SK-N-SH (cell line): ENCODE measurements at regions not wholly inside any gene's neighbourhood (a gene's known extent, or its start where the extent isn't known, plus 50 kb on each side); places are given as distances from the start of the nearest gene placed in this dataset.

Experiments
- CTCF ChIA-PET: fragments of 300-600, 350-600 bp; formaldehyde crosslinking; extraction: SDS; loops from one replicate; lab custom pipeline; 2021; lab: Yijun Ruan, JAX
- POLR2A ChIA-PET: fragments of 350-600 bp; sonication (Branson Sonifier 250); formaldehyde crosslinking; extraction: SDS; loops from one replicate; lab custom pipeline; 2020; ENCODE audit warnings: antibody characterized with exemption, inconsistent platforms; lab: Yijun Ruan, JAX
- DNase-seq: peaks from one replicate; pipeline ENCODE4 v3.0.0; 2012
- H2AFZ ChIP-seq: fragments of 200-600 bp; sonication (generic); 2 replicates; pipeline ENCODE4 v1.8.1; 2016; ENCODE audit warnings: antibody characterized with exemption, mild to moderate bottlenecking, low read depth
- H3F3A ChIP-seq: fragments of 200-600 bp; sonication (generic); replicated peaks from 2 replicates; pipeline ENCODE3; 2016; ENCODE audit warnings: antibody characterized with exemption, mild to moderate bottlenecking; ENCODE audit not compliant: insufficient read depth
- H3K27ac ChIP-seq, 2 experiments: fragments of 200-500 bp in 1 of 2; fragments of 200-600 bp in 1 of 2; sonication (Bioruptor generic) in 1 of 2; sonication (generic), shearing (Covaris generic) in 1 of 2; 2 replicates each; pipeline versions ENCODE4 v1.5.1 to v1.6.1; 2014 to 2016; ENCODE audit warnings: low read depth in 2 of 2, inconsistent platforms in 1 of 2, low read length in 1 of 2, mild to moderate bottlenecking in 1 of 2, mixed read lengths in 1 of 2
- H3K27me3 ChIP-seq: fragments of 200-600 bp; sonication (generic), shearing (Covaris generic); 2 replicates; pipeline ENCODE4 v1.6.1; 2016; ENCODE audit warnings: mixed run types; ENCODE audit not compliant: insufficient read depth
- H3K36me3 ChIP-seq, 2 experiments: fragments of 200-500 bp in 1 of 2; fragments of 200-600 bp in 1 of 2; sonication (Bioruptor generic) in 1 of 2; sonication (generic) in 1 of 2; replicated peaks in 1 of 2; 2 replicates each; pipeline versions ENCODE3 to v1.5.1; 2014 to 2016; ENCODE audit warnings: low read length in 1 of 2, mild to moderate bottlenecking in 1 of 2; ENCODE audit not compliant: insufficient read depth in 2 of 2, control insufficient read depth in 1 of 2
- H3K4me1 ChIP-seq, 2 experiments: fragments of 200-500 bp in 1 of 2; fragments of 200-600 bp in 1 of 2; sonication (Bioruptor generic) in 1 of 2; sonication (generic), shearing (Covaris generic) in 1 of 2; 2 replicates each; pipeline versions ENCODE4 v1.5.1 to v1.6.1; 2014 to 2016; ENCODE audit warnings: low read depth in 1 of 2, low read length in 1 of 2, mixed run types in 1 of 2; ENCODE audit not compliant: insufficient read depth in 2 of 2, control insufficient read depth in 1 of 2
- H3K4me2 ChIP-seq: fragments of 200-600 bp; sonication (generic), shearing (Covaris generic); 2 replicates; pipeline ENCODE4 v1.6.1; 2017; ENCODE audit warnings: mixed run types
- H3K4me3 ChIP-seq, 2 experiments: fragments of 200-500 bp in 1 of 2; fragments of 200-600 bp in 1 of 2; sonication (Bioruptor generic) in 1 of 2; sonication (generic), shearing (Covaris generic) in 1 of 2; 2 replicates each; pipeline versions ENCODE4 v1.5.1 to v1.8.1; 2014 to 2016; ENCODE audit warnings: low read depth in 2 of 2, inconsistent platforms in 1 of 2, low read length in 1 of 2, mild to moderate bottlenecking in 1 of 2, mixed read lengths in 1 of 2, moderate library complexity in 1 of 2
- H3K79me2 ChIP-seq: fragments of 200-600 bp; sonication (generic); 2 replicates; pipeline ENCODE4 v1.8.1; 2017; ENCODE audit warnings: mild to moderate bottlenecking; ENCODE audit not compliant: insufficient read depth
- H3K9ac ChIP-seq: fragments of 200-600 bp; sonication (generic); 2 replicates; pipeline ENCODE4 v1.6.1; 2017; ENCODE audit warnings: mixed run types
- H3K9me2 ChIP-seq: fragments of 200-600 bp; sonication (generic); 2 replicates; pipeline ENCODE4 v1.6.1; 2017; ENCODE audit warnings: mixed run types
- H3K9me3 ChIP-seq: fragments of 200-600 bp; sonication (generic); 2 replicates; pipeline ENCODE4 v1.6.1; 2017; ENCODE audit warnings: mixed run types, mild to moderate bottlenecking, moderate library complexity
- H4K20me1 ChIP-seq: fragments of 200-600 bp; sonication (generic); 2 replicates; pipeline ENCODE4 v1.6.1; 2017; ENCODE audit warnings: mild to moderate bottlenecking, mixed run types; ENCODE audit not compliant: insufficient read depth
- CHD2 ChIP-seq: fragments of 150-350 bp; IDR thresholded peaks from 2 replicates; pipeline ENCODE4 v1.6.1; 2018; ENCODE audit warnings: low read length; ENCODE audit not compliant: partially characterized antibody
- ELF1 ChIP-seq: IDR thresholded peaks from 2 replicates; pipeline ENCODE4 v1.4.0; 2012
- EZH2phosphoT487 ChIP-seq: fragments of 200-600 bp; sonication (generic); IDR thresholded peaks from 2 replicates; pipeline ENCODE4 v1.6.1; 2017; ENCODE audit warnings: low read depth, mixed run types, mild to moderate bottlenecking, antibody characterized with exemption, moderate library complexity, borderline replicate concordance
- FOSL2 ChIP-seq: IDR thresholded peaks from 2 replicates; pipeline ENCODE4 v1.4.0; 2012; ENCODE audit warnings: low read depth, mild to moderate bottlenecking, moderate library complexity, borderline replicate concordance
- FOXJ3 ChIP-seq: sonication (generic); formaldehyde crosslinking; IDR thresholded peaks from 2 replicates; pipeline ENCODE4 v1.5.1; 2020; ENCODE audit warnings: mild to moderate bottlenecking, missing genetic modification reagents
- FOXM1 ChIP-seq: IDR thresholded peaks from 2 replicates; pipeline ENCODE4 v1.4.0; 2012; ENCODE audit warnings: low read depth, mild to moderate bottlenecking
- GATA2 ChIP-seq: sonication (generic); formaldehyde crosslinking; IDR thresholded peaks from 2 replicates; pipeline ENCODE4 v1.5.0; 2020; ENCODE audit warnings: mild to moderate bottlenecking, missing genetic modification reagents
- JUND ChIP-seq: IDR thresholded peaks from 2 replicates; pipeline ENCODE4 v1.4.0; 2012
- MEF2A ChIP-seq: IDR thresholded peaks from 2 replicates; pipeline ENCODE4 v1.4.0; 2012; ENCODE audit warnings: low read depth, borderline replicate concordance
- NFIC ChIP-seq: IDR thresholded peaks from 2 replicates; pipeline ENCODE4 v1.4.0; 2012; ENCODE audit warnings: borderline replicate concordance
- RCOR1 ChIP-seq: fragments of 150-350 bp; IDR thresholded peaks from 2 replicates; pipeline ENCODE4 v1.6.1; 2017; ENCODE audit warnings: antibody characterized with exemption, low read length
- SMC3 ChIP-seq: IDR thresholded peaks from 2 replicates; pipeline ENCODE4 v1.6.1; 2012; ENCODE audit warnings: low read depth, low read length, improper control_type of control experiment
- TCF12 ChIP-seq: IDR thresholded peaks from 2 replicates; pipeline ENCODE4 v1.4.0; 2012
- YY1 ChIP-seq: IDR thresholded peaks from 2 replicates; pipeline ENCODE4 v1.4.0; 2012; ENCODE audit warnings: low read depth, mild to moderate bottlenecking
- WGBS: methylation state at CpG from one replicate; pipeline ENCODE4 v1.1.6; 2017; ENCODE audit warnings: low lambda C conversion rate; 5-methylcytosine and 5-hydroxymethylcytosine counted together
- TF ChIP-seq, protein P1 (sequence below): IDR thresholded peaks from 2 replicates; pipeline ENCODE4; 2012
- TF ChIP-seq, protein P2 (sequence below): IDR thresholded peaks from 2 replicates; pipeline ENCODE4 v1.4.0; 2012; ENCODE audit warnings: low read depth, borderline replicate concordance
- TF ChIP-seq, protein P3 (sequence below): fragments of 150-350 bp; IDR thresholded peaks from 2 replicates; pipeline ENCODE4 v1.6.1; 2017; ENCODE audit warnings: antibody characterized with exemption, low read length, low read depth, borderline replicate concordance
- TF ChIP-seq, protein P4 (sequence below): IDR thresholded peaks from 2 replicates; pipeline ENCODE4 v1.4.0; 2012; ENCODE audit warnings: low read depth, borderline replicate concordance
- TF ChIP-seq, protein P5 (sequence below): IDR thresholded peaks from 2 replicates; pipeline ENCODE4 v1.6.1; 2012; ENCODE audit warnings: mild to moderate bottlenecking, low read depth, low read length, moderate library complexity
- TF ChIP-seq, protein P6 (sequence below): fragments of 200-600 bp; sonication (generic); IDR thresholded peaks from 2 replicates; pipeline ENCODE4 v1.6.1; 2017; ENCODE audit warnings: antibody characterized with exemption, mild to moderate bottlenecking, moderate library complexity
- TF ChIP-seq, protein P7 (sequence below): fragments of 150-350 bp; IDR thresholded peaks from 2 replicates; pipeline ENCODE4 v1.6.1; 2016; ENCODE audit warnings: mild to moderate bottlenecking, low read depth, low read length

DNA sequence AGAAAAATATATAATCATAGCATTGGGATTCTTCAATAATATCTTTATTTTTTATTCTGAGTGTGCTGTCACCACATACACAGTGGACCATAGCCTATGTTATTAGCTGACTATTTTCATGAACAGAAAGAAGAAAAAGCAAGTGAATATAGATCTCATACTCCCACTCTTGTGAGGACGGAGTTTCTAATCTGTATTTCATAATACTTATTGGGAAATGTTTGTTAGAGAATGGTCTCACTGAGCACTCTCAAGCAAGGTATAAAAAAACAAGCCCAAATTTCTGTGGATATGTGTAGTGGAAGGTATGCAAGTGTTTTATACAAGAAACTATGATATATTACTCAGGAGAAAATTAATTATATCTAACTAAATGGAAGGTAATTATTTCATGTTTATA is 1218.1 kb downstream of the SLITRK1 start (continued):
- TF ChIP-seq, protein P1, sequence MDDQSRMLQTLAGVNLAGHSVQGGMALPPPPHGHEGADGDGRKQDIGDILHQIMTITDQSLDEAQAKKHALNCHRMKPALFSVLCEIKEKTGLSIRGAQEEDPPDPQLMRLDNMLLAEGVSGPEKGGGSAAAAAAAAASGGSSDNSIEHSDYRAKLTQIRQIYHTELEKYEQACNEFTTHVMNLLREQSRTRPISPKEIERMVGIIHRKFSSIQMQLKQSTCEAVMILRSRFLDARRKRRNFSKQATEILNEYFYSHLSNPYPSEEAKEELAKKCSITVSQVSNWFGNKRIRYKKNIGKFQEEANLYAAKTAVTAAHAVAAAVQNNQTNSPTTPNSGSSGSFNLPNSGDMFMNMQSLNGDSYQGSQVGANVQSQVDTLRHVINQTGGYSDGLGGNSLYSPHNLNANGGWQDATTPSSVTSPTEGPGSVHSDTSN: no peak
- no peak for TF ChIP-seq FOXJ3 (CRISPR knock-in tag)
- TF ChIP-seq, all 33 proteins: peak for 0

DNA sequence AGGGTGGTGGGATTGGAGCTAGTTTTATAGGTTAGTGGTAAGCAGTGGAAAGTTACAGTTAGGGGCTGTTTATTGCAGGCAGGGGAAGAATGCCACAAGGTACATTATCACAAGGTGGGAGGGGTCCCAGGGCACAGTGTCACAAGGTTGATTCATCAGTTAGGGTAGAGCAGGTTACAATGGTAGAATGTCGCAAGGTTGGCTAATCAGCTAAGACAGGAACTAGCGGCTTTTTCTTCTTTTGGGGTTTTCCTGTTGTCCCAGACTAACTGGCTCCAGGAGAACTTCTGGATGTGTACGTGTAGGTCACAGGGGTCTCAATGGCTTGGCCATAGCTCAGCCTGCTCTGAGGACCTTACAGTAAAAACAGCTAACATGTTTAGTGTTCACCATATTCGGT is 1221.1 kb downstream of the SLITRK1 start:
- H3K9me2 ChIP-seq: no peaks in the 10 kb centered on the region
- no peaks in the 10 kb centered on the region for H3F3A ChIP-seq
- WGBS: 20% methylated on average over 4 of the region's 4 CpGs
- no peaks in the 10 kb centered on the region for H4K20me1 ChIP-seq
- no peak overlapping the region for H3K4me3 ChIP-seq
- H3K9me3 ChIP-seq: no peaks in the 10 kb centered on the region
- no peaks in the 10 kb centered on the region for H3K36me3 ChIP-seq
- H3K4me1 ChIP-seq: no peaks in the 10 kb centered on the region
- H2AFZ ChIP-seq: no peak overlapping the region
- no peak overlapping the region for H3K27ac ChIP-seq
- ChIA-PET POLR2A (no interaction called here), CTCF (no interaction called here)
- DNase-seq: no peak
- H3K4me2 ChIP-seq: no peak overlapping the region
- TF ChIP-seq TCF12 (no peak), NFIC (no peak), JUND (no peak), FOXM1 (no peak), CHD2 (no peak), EZH2phosphoT487 (no peak), SMC3 (no peak), GATA2 (CRISPR knock-in tag) (no peak), FOSL2 (no peak), YY1 (no peak), FOXJ3 (CRISPR knock-in tag) (no peak), ELF1 (no peak), MEF2A (no peak), RCOR1 (no peak)
- TF ChIP-seq, protein P2, sequence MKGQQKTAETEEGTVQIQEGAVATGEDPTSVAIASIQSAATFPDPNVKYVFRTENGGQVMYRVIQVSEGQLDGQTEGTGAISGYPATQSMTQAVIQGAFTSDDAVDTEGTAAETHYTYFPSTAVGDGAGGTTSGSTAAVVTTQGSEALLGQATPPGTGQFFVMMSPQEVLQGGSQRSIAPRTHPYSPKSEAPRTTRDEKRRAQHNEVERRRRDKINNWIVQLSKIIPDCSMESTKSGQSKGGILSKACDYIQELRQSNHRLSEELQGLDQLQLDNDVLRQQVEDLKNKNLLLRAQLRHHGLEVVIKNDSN: no peak
- TF ChIP-seq, protein P3, sequence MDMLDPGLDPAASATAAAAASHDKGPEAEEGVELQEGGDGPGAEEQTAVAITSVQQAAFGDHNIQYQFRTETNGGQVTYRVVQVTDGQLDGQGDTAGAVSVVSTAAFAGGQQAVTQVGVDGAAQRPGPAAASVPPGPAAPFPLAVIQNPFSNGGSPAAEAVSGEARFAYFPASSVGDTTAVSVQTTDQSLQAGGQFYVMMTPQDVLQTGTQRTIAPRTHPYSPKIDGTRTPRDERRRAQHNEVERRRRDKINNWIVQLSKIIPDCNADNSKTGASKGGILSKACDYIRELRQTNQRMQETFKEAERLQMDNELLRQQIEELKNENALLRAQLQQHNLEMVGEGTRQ: no peak
- TF ChIP-seq, protein P4, sequence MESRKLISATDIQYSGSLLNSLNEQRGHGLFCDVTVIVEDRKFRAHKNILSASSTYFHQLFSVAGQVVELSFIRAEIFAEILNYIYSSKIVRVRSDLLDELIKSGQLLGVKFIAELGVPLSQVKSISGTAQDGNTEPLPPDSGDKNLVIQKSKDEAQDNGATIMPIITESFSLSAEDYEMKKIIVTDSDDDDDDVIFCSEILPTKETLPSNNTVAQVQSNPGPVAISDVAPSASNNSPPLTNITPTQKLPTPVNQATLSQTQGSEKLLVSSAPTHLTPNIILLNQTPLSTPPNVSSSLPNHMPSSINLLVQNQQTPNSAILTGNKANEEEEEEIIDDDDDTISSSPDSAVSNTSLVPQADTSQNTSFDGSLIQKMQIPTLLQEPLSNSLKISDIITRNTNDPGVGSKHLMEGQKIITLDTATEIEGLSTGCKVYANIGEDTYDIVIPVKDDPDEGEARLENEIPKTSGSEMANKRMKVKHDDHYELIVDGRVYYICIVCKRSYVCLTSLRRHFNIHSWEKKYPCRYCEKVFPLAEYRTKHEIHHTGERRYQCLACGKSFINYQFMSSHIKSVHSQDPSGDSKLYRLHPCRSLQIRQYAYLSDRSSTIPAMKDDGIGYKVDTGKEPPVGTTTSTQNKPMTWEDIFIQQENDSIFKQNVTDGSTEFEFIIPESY: no peak
- TF ChIP-seq, protein P5, sequence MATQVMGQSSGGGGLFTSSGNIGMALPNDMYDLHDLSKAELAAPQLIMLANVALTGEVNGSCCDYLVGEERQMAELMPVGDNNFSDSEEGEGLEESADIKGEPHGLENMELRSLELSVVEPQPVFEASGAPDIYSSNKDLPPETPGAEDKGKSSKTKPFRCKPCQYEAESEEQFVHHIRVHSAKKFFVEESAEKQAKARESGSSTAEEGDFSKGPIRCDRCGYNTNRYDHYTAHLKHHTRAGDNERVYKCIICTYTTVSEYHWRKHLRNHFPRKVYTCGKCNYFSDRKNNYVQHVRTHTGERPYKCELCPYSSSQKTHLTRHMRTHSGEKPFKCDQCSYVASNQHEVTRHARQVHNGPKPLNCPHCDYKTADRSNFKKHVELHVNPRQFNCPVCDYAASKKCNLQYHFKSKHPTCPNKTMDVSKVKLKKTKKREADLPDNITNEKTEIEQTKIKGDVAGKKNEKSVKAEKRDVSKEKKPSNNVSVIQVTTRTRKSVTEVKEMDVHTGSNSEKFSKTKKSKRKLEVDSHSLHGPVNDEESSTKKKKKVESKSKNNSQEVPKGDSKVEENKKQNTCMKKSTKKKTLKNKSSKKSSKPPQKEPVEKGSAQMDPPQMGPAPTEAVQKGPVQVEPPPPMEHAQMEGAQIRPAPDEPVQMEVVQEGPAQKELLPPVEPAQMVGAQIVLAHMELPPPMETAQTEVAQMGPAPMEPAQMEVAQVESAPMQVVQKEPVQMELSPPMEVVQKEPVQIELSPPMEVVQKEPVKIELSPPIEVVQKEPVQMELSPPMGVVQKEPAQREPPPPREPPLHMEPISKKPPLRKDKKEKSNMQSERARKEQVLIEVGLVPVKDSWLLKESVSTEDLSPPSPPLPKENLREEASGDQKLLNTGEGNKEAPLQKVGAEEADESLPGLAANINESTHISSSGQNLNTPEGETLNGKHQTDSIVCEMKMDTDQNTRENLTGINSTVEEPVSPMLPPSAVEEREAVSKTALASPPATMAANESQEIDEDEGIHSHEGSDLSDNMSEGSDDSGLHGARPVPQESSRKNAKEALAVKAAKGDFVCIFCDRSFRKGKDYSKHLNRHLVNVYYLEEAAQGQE: no peak
- TF ChIP-seq, protein P6, sequence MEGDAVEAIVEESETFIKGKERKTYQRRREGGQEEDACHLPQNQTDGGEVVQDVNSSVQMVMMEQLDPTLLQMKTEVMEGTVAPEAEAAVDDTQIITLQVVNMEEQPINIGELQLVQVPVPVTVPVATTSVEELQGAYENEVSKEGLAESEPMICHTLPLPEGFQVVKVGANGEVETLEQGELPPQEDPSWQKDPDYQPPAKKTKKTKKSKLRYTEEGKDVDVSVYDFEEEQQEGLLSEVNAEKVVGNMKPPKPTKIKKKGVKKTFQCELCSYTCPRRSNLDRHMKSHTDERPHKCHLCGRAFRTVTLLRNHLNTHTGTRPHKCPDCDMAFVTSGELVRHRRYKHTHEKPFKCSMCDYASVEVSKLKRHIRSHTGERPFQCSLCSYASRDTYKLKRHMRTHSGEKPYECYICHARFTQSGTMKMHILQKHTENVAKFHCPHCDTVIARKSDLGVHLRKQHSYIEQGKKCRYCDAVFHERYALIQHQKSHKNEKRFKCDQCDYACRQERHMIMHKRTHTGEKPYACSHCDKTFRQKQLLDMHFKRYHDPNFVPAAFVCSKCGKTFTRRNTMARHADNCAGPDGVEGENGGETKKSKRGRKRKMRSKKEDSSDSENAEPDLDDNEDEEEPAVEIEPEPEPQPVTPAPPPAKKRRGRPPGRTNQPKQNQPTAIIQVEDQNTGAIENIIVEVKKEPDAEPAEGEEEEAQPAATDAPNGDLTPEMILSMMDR: no peak
- TF ChIP-seq, protein P7, sequence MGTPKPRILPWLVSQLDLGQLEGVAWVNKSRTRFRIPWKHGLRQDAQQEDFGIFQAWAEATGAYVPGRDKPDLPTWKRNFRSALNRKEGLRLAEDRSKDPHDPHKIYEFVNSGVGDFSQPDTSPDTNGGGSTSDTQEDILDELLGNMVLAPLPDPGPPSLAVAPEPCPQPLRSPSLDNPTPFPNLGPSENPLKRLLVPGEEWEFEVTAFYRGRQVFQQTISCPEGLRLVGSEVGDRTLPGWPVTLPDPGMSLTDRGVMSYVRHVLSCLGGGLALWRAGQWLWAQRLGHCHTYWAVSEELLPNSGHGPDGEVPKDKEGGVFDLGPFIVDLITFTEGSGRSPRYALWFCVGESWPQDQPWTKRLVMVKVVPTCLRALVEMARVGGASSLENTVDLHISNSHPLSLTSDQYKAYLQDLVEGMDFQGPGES: no peak
- no peak overlapping the region for H3K9ac ChIP-seq
- H3K27me3 ChIP-seq: peaks cover 9% of the 10 kb centered on the region; the same call in 1 of the 2 replicates
- no peaks in the 10 kb centered on the region for H3K79me2 ChIP-seq
